Medulla oblongata (tissue), 1 donor: ENCODE measurements at regions not wholly inside any gene's neighbourhood (a gene's known extent, or its start where the extent isn't known, plus 50 kb on each side); places are given as distances from the start of the nearest gene placed in this dataset.

Experiments used
- DNase-seq: peaks from one replicate; pipeline ENCODE4 v3.0.0-alpha.2; 2015; ENCODE audit errors: extremely low spot score

DNA sequence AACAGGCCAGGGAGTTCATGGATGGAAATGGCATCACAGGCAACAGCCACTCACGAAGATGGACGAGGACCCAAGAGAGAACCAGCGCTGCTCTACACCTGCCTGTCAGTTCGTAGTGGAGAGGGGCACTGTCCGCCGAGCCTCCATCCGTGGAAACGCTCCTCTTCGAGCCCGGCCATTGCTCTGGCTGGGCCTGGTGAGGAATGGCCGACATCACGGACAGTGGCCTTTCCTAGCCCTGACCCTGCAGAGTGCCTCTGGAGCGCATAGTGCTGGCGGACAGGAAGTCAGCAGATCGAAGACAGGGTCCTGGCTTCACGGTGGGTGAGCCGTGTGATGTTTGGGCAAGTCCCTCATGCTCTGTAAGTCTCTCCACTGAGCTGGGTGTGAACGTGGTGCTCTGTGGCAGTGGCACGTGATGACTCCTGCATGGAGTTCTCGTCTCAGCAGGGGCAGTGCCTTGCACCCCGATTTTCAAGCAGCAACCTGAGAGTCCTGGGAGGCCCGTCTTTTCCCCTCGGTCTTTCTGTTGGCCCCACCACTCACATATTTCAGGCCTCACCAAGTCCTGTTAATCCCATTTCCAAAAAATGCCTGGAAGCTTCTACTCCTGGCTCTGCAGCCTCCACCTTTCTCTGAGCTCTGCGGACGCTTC, 214.4 kb downstream of the ERMARD start:
- no peak for DNase-seq

DNA sequence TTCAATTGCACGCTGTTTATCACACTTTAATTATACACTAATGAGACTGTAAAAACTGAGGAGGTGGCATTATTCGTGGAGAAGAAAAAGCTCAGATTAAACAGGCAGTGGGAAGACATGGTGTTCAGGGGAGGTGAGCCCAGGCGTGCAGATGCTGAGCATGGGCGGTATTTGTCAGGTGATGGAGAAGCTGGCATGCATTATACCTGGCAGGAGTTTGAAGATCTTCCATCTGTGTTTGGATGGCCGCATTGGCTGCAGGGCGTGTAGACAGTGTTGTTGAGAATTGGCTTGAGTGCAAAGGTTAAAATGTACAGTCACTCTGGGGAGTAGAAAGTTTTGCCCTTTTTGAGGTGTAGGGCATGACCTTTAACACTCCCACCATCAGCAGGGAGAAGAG, 213.8 kb downstream of the ERMARD start:
- no peak for DNase-seq

DNA sequence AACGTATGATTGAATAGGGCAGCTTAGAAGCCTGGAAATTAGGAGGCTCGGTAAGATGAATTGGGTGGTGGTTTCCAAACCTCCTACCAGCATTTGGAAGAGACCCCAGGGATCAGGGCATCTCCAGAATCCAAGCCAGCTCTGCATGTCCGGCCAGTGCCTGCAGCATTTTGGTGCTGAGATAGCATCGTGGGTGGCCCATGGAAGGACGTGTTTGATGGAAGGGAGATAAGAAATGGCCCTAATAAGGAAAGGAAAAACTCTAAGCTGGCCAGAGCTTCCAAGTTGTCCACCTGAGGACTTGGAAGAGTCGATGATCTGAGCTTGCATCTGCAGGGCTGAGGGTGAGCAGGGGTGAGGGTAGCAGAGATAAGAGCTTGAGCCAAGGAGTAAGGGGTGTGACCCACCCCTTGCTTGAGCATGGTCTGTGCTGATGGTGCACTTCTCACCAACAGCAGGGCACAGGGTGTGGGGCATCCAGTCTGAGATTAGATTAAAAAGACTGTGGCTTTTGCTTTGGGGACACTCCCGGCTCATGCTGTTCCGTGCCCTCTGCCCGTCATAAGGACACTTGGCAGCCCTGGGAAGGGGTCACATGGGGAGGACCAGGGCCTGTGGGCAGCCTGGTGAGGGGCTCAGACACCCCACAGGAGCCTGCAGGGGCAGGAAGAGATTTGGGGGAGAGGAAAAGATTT, 213.2 kb downstream of the ERMARD start:
- no peak for DNase-seq

DNA sequence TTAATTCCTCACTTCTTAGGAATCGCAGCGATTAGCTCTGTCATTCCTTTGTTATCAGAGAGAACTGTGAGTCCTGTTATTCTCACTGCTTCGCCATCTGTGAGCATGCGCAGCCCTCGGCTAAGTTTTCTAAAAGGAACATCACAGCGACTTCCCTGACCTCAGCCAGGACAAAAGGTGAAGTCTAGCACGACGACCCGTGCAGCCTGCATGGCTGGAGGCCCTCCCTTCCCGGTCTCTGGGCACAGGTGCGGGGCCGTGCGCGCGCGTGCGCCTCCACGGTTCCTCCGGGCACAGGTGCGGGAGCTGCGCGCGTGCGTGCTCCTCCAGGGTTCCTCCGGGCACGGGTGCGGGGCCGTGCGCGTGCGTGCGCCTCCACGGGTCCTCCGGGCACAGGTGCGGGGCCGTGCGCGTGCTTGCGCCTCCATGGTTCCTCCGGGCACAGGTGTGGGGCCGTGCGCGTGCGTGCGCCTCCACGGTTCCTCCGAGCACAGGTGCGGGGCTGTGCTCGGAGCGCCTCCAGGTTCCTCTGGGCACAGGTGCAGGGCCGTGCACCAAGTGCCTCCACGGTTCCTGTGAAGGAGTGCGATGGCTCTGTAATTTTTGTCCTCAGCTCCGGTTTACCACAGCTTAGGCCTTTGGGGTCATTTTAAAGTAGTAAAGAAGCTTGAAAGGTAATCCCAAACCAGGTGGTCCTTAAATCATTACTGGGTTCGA, 212.3 kb downstream of the ERMARD start:
- DNase-seq, result no peak

DNA sequence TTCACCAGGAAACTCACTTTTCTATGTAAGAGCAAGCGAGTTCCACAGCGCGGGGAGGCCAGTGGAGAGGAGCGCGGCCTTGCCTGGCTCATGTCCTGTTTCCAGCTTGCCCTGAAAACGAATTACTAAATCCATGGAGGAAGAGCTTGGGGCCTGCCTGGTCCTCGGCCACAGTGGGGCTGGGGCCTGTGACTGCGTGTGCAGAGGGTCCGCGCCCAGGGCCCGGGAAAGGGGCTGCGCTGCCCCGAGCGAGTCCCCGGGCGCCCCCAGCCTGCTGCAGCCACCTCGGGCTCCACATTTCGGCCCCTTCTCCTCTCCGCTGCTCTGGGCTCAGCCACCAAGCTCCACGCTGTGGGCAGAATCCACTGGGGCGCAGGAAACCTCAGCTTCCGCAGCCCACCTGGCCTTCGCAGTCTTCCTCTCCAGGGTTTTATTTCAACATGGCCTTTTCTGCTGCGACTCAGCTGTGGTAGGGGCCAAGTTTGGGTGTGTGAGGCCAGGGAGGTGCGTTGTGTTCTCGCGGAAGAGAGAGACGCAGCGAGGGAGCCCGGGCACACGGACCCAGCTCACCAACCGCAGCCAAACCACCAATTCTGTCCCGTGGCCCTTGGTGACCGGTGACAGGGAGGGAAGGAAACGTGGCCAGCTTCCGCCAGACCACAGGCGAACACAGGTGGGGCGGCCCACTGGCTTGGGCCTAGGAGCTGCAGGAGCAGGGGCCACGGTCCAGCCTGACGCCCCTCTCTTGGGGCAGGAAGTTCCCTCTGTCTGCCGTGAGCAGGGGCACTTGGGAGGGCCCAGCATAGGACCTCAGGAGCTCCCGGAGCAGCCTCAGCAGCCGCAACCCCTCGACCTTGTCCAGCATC, 211.4 kb downstream of the ERMARD start:
- no peak for DNase-seq

DNA sequence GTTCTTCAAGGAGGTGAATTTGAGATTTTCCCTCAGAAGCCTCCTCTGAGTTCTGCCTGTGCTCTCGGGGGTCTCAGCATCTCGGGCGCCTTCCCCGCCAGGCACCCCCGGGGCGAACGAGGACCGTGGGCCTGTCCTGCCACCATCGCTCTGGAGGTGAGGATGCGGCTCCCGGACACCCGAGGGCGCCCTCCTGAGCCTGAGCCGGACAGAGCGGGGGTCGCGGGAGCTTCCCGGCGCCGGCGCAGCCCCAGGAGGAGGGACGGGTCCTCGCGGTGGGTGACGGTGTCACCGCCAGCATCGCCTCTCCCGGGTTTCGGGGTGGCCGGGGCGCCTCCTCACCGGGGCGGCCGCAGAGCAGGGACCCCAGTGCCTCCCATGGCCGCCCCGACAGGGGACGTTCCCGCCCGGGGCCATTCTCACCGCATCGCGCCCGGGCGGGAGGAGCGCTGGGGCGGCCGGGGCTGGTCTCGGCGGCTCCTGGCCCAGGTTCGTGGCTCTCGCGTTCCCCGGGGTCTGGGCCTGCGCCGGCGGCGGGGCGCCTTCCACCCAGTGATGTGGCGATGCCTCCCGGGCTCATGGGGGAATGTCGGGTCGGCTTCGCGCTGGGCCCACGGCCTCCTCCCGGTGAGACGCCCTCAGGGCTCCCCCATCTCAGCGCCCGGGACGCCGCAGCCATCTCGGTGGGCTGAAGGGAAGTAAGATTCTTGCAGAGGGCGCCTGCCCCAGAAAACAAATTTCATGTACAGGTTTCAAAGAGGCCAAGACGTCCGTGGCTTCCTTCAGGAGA, 210.5 kb downstream of the ERMARD start:
- no peak for DNase-seq

DNA sequence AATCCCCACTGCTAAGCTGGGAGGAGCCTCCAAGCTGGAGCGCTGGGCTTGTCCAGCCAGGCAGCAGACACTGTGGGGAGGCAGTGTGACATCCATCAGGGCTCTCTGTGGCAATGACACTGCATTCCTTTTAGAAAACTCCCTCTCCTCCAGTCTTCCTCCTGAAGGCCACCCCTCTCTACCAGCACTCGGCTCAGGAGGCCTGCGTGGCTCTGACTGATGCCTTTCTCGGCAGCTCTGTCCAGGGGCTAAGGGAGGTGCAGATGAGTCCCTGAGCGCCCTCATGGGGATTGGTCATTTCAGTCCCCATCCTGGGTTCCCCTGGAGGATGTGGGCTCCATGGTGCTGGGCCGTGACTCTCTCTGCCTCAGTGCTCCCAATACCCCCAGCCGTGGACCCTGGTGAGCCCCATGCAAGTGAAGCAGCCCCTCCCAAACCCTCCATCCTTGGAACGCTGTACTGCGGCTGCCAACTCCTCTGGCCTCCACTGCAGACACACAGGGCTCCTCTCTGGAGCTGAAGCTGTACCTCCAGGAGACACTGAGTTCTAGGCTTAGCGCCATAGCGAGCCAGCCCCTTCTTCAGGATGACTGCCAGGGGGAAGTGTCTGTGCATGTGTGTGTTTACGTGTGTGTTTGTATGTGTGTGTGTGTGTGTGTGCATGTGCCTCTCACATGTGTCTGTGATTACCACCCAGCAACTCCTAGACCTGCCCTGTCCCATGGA, 209.6 kb downstream of the ERMARD start:
- no peak for DNase-seq

DNA sequence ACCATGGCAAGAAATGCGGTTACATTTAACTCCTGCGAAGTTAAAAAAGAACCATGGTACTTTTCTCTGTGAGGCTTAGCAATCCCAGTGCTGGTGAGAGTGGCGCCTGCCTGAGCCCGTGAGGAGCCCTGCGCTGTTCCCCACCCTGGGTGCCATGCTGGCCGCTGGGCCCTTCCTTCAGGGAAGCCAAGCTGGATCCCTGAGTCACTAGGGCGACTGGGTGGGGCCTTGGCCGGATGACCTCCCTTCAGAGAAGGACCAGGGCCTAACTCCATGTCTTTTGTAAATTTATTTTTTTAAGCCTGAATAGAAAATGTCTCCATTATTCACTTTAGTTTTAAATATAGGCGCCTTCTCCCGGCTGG, 209.1 kb downstream of the ERMARD start:
- no peak for DNase-seq

DNA sequence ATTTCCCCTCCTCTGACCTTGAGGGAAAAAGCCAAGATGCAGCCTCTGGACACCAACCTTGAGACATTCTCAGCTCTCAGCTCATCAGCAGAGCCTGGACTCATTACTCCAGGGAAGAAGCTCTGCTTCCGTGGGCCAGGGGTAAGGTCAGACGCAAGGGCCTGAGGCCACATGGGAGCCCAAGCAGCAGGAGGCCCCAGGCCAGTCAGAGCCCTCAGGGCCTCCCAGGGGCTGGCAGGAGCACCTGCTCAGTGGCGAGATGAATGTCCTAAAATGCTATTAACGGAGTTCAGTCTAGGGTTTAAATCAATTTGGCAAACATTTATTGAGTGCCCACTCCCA, 208.6 kb downstream of the ERMARD start:
- no peak for DNase-seq

DNA sequence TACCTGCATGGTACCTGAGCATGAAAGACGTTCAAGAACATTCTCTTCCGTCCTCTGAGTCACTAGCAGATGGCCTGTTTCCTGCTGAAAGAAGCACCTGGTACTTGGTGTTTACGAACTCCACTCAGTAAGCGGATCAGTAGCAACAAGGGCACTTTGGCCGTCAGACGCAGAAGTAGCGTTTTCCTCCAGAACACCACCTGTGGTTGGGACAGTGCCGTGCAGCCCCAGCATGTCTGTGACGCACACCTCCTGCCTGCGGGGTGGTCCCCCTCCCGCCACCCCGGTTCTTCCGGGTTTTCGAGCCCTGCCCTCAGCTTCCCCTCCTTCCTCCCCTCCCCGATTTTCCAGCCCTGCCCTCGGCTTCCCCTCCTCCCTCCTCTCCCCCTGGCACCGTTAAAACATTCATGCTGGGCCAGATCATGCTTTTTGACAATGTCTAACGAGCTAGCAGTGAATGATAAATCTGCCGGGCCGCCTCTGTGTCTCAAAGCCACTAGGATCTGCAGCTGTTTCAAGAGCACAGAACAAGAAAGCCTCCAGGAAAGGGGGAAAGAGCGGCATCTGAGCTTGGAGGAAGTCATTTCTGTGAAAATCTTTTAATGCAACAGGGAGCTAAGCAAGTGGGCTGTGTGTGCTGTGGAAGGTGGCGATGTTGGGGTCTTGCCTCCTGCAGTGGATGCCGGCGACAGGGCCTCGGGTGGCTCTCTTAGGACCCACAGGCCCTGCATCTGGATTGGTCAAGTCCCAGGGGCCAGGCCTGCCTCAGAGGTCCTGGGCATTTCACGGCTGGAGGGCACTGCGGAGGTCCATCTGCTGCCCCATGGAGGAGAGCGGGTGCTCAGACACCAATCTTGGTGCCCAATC, 207.9 kb downstream of the ERMARD start:
- DNase-seq, result no peak

DNA sequence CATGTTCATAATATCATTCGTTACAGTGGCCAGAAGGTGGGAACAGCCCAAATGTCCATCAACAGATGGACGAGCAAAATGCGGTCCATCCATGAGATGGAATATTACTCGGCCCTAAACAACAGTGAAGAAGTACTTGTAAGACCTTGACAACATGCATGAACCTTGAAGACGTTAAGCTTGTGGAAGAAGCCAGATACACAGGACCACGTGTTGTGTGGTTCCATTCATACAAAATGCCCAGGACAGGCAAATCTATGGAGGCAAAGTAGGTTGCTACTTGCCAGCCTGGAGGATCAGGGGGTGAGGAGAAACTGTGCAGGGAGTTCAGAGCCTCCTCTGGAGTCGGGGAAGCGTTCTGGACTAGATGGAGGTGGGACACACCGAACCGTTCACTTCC, 207.1 kb downstream of the ERMARD start:
- no peak for DNase-seq

DNA sequence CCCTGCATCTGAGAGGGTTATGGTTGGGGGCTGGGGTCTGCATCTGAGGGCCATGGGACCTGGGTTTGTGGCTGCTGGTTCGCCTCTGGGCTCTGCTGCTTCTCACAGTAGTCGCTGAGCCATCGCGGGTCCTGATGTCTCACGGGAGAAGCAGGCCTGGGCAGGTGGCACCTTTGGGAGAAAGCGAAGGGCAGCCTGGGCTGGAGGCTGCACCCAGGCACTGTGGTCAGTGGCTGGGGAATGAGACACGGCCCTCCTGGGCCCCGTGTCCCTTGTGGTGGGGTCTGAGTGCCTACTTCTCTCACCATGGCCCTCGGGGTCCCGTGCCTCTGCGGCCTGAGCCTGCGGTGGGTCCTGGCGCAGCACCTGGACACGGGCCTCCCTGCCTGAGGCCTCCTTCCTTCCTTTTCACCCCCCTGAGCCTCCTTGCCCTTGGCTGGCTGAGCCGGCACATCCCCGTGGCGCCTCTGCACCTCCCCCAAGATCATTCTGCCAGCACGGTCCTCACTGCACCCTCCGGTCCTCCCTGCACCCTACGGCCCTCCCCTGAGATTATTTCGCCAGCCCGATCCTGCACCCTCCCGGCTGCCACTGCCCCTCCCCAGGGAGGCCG, 206.0 kb downstream of the ERMARD start:
- DNase-seq, result no peak

DNA sequence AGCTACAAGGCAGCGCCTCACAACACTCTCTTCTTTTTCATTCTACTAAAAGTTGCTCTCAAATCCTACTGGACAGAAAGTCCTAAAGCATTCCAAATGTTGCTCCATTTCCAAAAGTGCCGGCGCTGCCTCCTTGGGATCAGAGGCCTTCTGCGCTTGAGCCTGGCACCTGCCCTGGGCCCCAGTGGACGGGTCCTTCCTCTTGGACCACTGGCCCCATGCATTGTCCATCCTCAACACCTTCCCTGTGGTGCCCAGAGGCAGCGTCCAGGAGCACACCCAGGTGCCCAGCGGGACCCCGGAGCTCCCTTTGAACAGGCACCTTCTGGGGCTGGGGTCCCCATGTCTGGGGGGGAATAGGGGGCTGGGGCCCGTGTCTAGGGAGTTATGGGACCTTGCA, 205.2 kb downstream of the ERMARD start:
- no peak for DNase-seq

DNA sequence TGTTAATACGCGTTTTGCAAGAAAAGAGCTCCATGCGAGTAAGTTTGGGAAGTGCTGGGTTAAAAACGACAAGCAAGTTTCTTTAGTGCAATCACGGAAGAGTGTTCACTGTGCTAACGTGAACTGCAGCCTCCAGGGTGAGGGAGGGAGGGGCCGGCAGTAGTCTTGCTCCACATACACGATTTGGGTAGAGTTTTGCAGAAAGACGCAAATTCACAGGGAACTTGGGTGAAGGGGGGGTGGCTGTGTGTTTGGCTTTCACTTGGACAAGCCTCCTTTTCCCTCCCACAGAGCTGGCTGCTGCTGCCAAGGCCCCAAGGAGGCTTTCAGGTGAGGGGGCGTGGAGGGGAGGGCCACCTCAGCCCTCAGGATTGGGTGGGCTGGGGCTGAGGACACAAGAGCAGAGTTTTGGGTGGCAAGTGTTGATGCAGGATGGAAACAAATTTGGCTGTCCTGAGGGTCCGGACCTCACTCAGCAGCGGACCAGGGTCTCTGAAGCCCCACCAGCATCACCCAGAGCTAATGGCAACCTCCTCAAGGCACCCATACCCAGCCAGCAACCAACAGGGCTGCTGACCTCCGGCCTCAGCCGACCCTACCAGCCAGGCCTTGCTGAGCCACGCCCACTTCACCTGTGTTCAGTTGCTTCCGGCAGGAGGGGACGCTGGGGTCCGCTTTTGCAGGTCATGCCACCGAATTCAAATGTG, 204.5 kb downstream of the ERMARD start:
- no peak for DNase-seq

DNA sequence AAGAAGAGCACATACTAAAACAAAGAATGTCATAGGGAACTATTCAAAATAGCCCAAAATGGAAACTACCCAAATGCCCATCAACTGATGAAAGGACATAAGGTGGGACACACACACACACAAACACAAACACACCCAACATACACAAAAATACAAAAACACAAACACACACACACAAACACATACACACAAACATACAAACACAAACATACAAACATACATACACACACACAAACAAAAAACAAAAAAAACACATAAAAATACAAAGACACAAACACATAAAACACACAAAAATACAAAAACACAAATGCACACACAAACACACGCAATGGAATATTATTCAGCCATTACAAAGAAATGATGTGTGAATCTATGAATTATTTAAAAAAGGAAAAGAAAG, 203.6 kb downstream of the ERMARD start:
- no peak for DNase-seq

DNA sequence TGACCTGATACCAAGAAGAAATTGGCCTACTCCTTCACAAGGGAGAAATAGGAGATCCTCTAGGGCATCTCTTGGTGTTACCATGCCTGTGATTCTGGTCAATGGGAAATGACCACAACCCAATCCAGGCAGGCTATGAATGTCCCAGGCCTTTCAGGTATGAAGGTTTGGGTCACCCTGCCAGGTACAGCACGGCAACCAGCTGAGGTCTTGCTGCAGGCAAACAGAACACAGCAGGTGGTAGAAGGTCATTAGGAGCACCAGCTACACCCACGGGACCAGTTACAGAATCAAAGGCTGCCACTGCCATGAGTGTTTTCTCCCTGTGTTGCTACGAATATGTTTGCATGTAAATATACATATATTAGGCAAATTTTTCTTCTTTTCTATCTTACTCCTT, 202.3 kb downstream of the ERMARD start:
- DNase-seq, result no peak

DNA sequence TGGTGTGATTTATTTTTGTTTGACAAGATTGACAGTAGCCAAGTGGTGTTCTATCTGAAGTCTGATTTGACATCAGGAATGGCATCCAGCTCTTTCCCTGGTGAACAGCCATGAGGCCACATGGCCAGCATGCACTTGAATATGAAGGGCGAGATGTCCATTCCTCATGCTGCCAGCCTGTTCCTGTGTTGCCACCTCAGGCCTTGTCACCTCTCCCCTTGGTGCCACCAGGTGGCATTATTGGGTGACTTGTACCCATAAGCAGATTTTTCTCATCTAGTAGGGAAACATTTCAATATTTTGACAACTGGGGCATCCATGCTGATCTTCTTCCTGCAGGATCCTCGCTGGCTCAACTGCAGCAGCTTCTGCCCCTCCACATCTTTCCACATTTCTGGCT, 199.1 kb downstream of the ERMARD start:
- no peak for DNase-seq

DNA sequence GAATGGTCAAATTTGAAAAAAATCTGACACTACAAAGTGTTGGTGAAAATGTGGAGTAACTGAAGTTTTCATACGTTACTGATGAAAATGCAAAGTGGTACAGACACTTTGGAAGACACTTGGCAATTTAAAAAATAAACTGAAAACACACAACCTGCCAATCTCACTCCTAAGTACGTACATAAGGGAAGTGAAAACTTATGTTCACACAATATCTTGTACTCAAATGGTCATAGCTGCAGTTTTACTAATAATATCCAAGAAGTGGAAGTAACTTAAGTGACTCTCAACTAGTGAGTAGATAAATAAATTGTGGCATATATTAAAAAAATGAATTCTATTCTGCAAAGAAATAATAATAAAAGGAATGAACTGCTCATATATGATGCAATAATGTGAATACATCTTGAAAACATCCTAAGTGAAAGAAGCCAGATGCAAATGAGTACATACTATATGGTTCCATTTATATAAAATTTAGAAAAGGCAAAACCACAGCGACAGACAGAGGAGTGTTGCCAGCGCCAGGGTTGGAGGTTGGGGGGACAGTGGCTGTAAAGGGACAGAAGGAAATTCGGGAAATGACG, 198.2 kb downstream of the ERMARD start:
- no peak for DNase-seq
